Panc1 (cell line): ENCODE measurements at regions not wholly inside any gene's neighbourhood (a gene's known extent, or its start where the extent isn't known, plus 50 kb on each side); places are given as distances from the start of the nearest gene placed in this dataset.

Experiments
- ATAC-seq: fragments of 200-7000 bp; cut with Tn5 transposase; 2 replicates; pipeline ENCODE4 v1.9.1; 2020; ENCODE audit warnings: mild to moderate bottlenecking, moderate library complexity
- BruUV-seq: library from RNA; stranded (reverse); fragments of 400-500 nt; replicated peaks from 2 replicates; lab custom pipeline; 2021; lab: Mats Ljungman, UMichigan
- CTCF ChIA-PET: fragments of 300-600 bp; sonication (Branson Sonifier 250); formaldehyde crosslinking; loops from one replicate; lab custom pipeline; 2022; ENCODE audit warnings: antibody characterized with exemption; lab: Charles Lee
- POLR2A ChIA-PET: fragments of 300-600 bp; sonication (Branson Sonifier 250); formaldehyde crosslinking; loops from one replicate; lab custom pipeline; 2022; ENCODE audit warnings: antibody characterized with exemption; lab: Charles Lee
- DNase-seq: peaks from one replicate; pipeline ENCODE4 v3.0.0-alpha.2; 2010; ENCODE audit warnings: low read depth, low spot score
- H3K27ac ChIP-seq: 2 replicates; pipeline ENCODE4 v1.5.1; 2011; ENCODE audit warnings: mild to moderate bottlenecking, low read length, inconsistent platforms
- H3K27me3 ChIP-seq: fragments of 200-500 bp; sonication (Bioruptor generic); 2 replicates; pipeline ENCODE4 v1.6.0; 2014; ENCODE audit warnings: low read length, inconsistent platforms; ENCODE audit not compliant: control insufficient read depth, insufficient read depth
- H3K36me3 ChIP-seq: fragments of 200-500 bp; sonication (Bioruptor generic); 2 replicates; pipeline ENCODE4 v1.5.1; 2014; ENCODE audit warnings: inconsistent platforms, mild to moderate bottlenecking, low read length, moderate library complexity; ENCODE audit not compliant: control insufficient read depth, insufficient read depth
- H3K4me1 ChIP-seq: 2 replicates; pipeline ENCODE4 v1.5.1; 2011; ENCODE audit warnings: inconsistent platforms, mild to moderate bottlenecking, low read length, moderate library complexity; ENCODE audit not compliant: control insufficient read depth, insufficient read depth
- H3K4me3 ChIP-seq, 2 experiments: 2 replicates each; pipeline ENCODE4 v1.5.1; 2011 to 2012; ENCODE audit warnings: low read depth in 2 of 2, low read length in 2 of 2, mild to moderate bottlenecking in 2 of 2, inconsistent platforms in 1 of 2, moderate library complexity in 1 of 2
- H3K9me3 ChIP-seq: fragments of 200-500 bp; sonication (Bioruptor generic); 2 replicates; pipeline ENCODE4 v1.5.1; 2014; ENCODE audit warnings: low read depth, mild to moderate bottlenecking, inconsistent platforms, low read length, moderate library complexity; ENCODE audit not compliant: control insufficient read depth, insufficient read depth
- CTCF ChIP-seq: fragments of 450-650 bp; IDR thresholded peaks from 2 replicates; pipeline ENCODE4 v1.5.1; 2017; ENCODE audit warnings: mild to moderate bottlenecking
- POLR2AphosphoS5 ChIP-seq: IDR thresholded peaks from 2 replicates; pipeline ENCODE4 v1.6.1; 2012; ENCODE audit warnings: mild to moderate bottlenecking, low read depth, low read length, moderate library complexity
- REST ChIP-seq, 2 experiments: IDR thresholded peaks; 2 replicates each; pipeline ENCODE4 v1.6.1; 2011 to 2012; ENCODE audit warnings: low read depth in 2 of 2, control low read depth in 1 of 2, low read length in 1 of 2, mild to moderate bottlenecking in 1 of 2, moderate library complexity in 1 of 2; ENCODE audit not compliant: insufficient read depth in 1 of 2
- SIN3A ChIP-seq: IDR thresholded peaks from 2 replicates; pipeline ENCODE4 v1.6.1; 2012; ENCODE audit warnings: low read depth, mild to moderate bottlenecking, low read length, moderate library complexity, borderline replicate concordance; ENCODE audit not compliant: insufficient read depth
- TCF7L2 ChIP-seq: IDR thresholded peaks from 2 replicates; pipeline ENCODE4 v1.6.1; 2011; ENCODE audit warnings: mild to moderate bottlenecking, low read depth, low read length, inconsistent platforms
- in situ Hi-C: cut with HindIII; loops from 2 replicates; pipeline ENCODE4 v1.10.0; 2016; ENCODE audit warnings: low sequenced_read_pairs, low pct_unique_long_range_greater_than_20kb
- intact Hi-C: fragments of 100-400 bp; cut with micrococcal nuclease; formaldehyde crosslinking; loops from one replicate; pipeline ENCODE4 v1.10.0; 2022; ENCODE audit not compliant: unreplicated experiment

GRCh38 chr9:19939734-19940278 lies 151.0 kb upstream of the SLC24A2 start:
- ChIA-PET POLR2A (no interaction called here), CTCF (no interaction called here)
- H3K4me3 ChIP-seq: no peak overlapping the region
- H3K9me3 ChIP-seq: no peaks in the 10 kb centered on the region
- TF ChIP-seq TCF7L2 (no peak), SIN3A (no peak), REST (IDR thresholded peaks at IDR 0.05; ENCODE audit: insufficient read depth in 1 of 2, low read depth in 2 of 2, low read length in 1 of 2) (no peak), CTCF (no peak)
- in situ Hi-C loops (no loop called here), intact Hi-C loops (no loop called here)
- no peak overlapping the region for H3K27ac ChIP-seq
- H3K4me1 ChIP-seq: no peaks in the 10 kb centered on the region
- ATAC-seq: no peak
- no TSS peak for BruUV-seq
- no peaks in the 10 kb centered on the region for H3K27me3 ChIP-seq
- H3K36me3 ChIP-seq: no peaks in the 10 kb centered on the region
- DNase-seq: no peak

GRCh38 chr9:19938990-19939733 lies 150.3 kb upstream of the SLC24A2 start:
- Histone ChIP-seq H3K9me3 (no peaks in the 10 kb centered on the region), H3K36me3 (no peaks in the 10 kb centered on the region), H3K27me3 (no peaks in the 10 kb centered on the region), H3K4me3 (no peak overlapping the region), H3K4me1 (no peaks in the 10 kb centered on the region), H3K27ac (no peak overlapping the region)
- TF ChIP-seq SIN3A (no peak), TCF7L2 (no peak), POLR2AphosphoS5 (no peak), REST (IDR thresholded peaks at IDR 0.05; ENCODE audit: insufficient read depth in 1 of 2, low read depth in 2 of 2, low read length in 1 of 2) (no peak), CTCF (no peak)
- CTCF ChIA-PET: no interaction called here
- intact Hi-C loops (no loop called here), in situ Hi-C loops (no loop called here)
- no TSS peak for BruUV-seq
- POLR2A ChIA-PET: no interaction called here
- ATAC-seq (no peak), DNase-seq (no peak)
